ENCODE measurements at regions not wholly inside any gene's neighbourhood (a gene's known extent, or its start where the extent isn't known, plus 50 kb on each side); places are given as distances from the start of the nearest gene placed in this dataset.
"Not testable (repeated sequence)": the region's sequence is repeated elsewhere in the genome, so short reads cannot be mapped to it uniquely, and the experiment has no call there.

- no peak for DNase-seq
Observed at GRCh38 chr3:36095238-36095637, 285.1 kb upstream of the STAC start.

GRCh38 chr3:36097209-36097608 is 283.1 kb upstream of the STAC start:
- DNase-seq: no peak

GRCh38 chr3:36114353-36114752 is 266.0 kb upstream of the STAC start:
- no peak for DNase-seq

- peak; percentile 0 to 45 for DNase-seq
Observed at GRCh38 chr3:36124118-36124796, 256.0 kb upstream of the STAC start.

GRCh38 chr3:36132214-36132613 is 248.1 kb upstream of the STAC start:
- no peak for DNase-seq

- DNase-seq: no peak
Observed at GRCh38 chr3:36135863-36136262, 244.4 kb upstream of the STAC start.

- no peak for DNase-seq
Observed at GRCh38 chr3:36142746-36143145, 237.6 kb upstream of the STAC start.

- no peak for DNase-seq
Observed at GRCh38 chr3:36146404-36146803, 233.9 kb upstream of the STAC start.

- DNase-seq: no peak
Observed at GRCh38 chr3:36147934-36148558, 232.3 kb upstream of the STAC start.

GRCh38 chr3:36149447-36149865 is 230.8 kb upstream of the STAC start:
- DNase-seq: no peak

- no peak for DNase-seq
Observed at GRCh38 chr3:36155515-36155914, 224.8 kb upstream of the STAC start.

- no peak for DNase-seq
Observed at GRCh38 chr3:36164400-36164799, 215.9 kb upstream of the STAC start.

GRCh38 chr3:36165509-36166290 is 214.6 kb upstream of the STAC start:
- no peak for DNase-seq

GRCh38 chr3:36166477-36166876 is 213.8 kb upstream of the STAC start:
- no peak for DNase-seq

GRCh38 chr3:36172699-36173098 is 207.6 kb upstream of the STAC start:
- no peak for DNase-seq

GRCh38 chr3:36175113-36175812 is 205.0 kb upstream of the STAC start:
- DNase-seq: peak in 1 of 2 experiments; percentile 1

GRCh38 chr3:36175916-36176461 is 204.3 kb upstream of the STAC start:
- DNase-seq: no peak

- no peak for DNase-seq
Observed at GRCh38 chr3:36178018-36178417, 202.3 kb upstream of the STAC start.

- no peak for DNase-seq
Observed at GRCh38 chr3:36182024-36182423, 198.3 kb upstream of the STAC start.

- not testable (repeated sequence) for DNase-seq
Observed at GRCh38 chr3:36187197-36187596, 193.1 kb upstream of the STAC start.

- DNase-seq: peak; percentile 36 to 69
Observed at GRCh38 chr3:36192901-36193300, 187.4 kb upstream of the STAC start.

GRCh38 chr3:36193448-36193847 is 186.9 kb upstream of the STAC start:
- peak in 1 of 2 experiments; percentile 34 for DNase-seq

- DNase-seq: no peak
Observed at GRCh38 chr3:36196058-36196457, 184.2 kb upstream of the STAC start.

Data from NCI-H2081 (cell line).